KMS-11 (cell line): ENCODE measurements at regions not wholly inside any gene's neighbourhood (a gene's known extent, or its start where the extent isn't known, plus 50 kb on each side); places are given as distances from the start of the nearest gene placed in this dataset.

ENCODE experiments used
- H2AFZ ChIP-seq: fragments of 200-600 bp; sonication (generic); 2 replicates; pipeline ENCODE4 v1.6.1; 2016; ENCODE audit warnings: antibody characterized with exemption, mixed run types, low read depth
- H3K27ac ChIP-seq: fragments of 200-600 bp; sonication (generic); 2 replicates; pipeline ENCODE4 v1.6.1; 2016; ENCODE audit warnings: mild to moderate bottlenecking, mixed run types
- H3K27me3 ChIP-seq: fragments of 200-600 bp; sonication (generic); 2 replicates; pipeline ENCODE4 v1.6.1; 2017; ENCODE audit warnings: mild to moderate bottlenecking, low read depth, mixed run types, moderate library complexity; ENCODE audit not compliant: insufficient read depth
- H3K36me3 ChIP-seq: fragments of 200-600 bp; sonication (generic); 2 replicates; pipeline ENCODE4 v1.6.1; 2017; ENCODE audit warnings: mild to moderate bottlenecking, mixed run types; ENCODE audit not compliant: insufficient read depth
- H3K4me1 ChIP-seq: fragments of 200-600 bp; sonication (generic); 2 replicates; pipeline ENCODE4 v1.6.1; 2016; ENCODE audit warnings: mild to moderate bottlenecking, low read depth, mixed run types; ENCODE audit not compliant: poor library complexity, severe bottlenecking
- H3K4me2 ChIP-seq: fragments of 200-600 bp; sonication (generic); 2 replicates; pipeline ENCODE4 v1.7.0; 2016; ENCODE audit warnings: mild to moderate bottlenecking, mixed run types
- H3K4me3 ChIP-seq: fragments of 200-600 bp; sonication (generic); IDR thresholded peaks from 2 replicates; pipeline ENCODE4 v1.6.1; 2017; ENCODE audit warnings: low read depth, low read length, mixed read lengths; ENCODE audit not compliant: insufficient read depth
- H3K79me2 ChIP-seq: fragments of 200-600 bp; sonication (generic); 2 replicates; pipeline ENCODE4 v1.6.1; 2016; ENCODE audit warnings: low read depth, mixed run types; ENCODE audit not compliant: insufficient read depth
- H3K9ac ChIP-seq: fragments of 200-600 bp; sonication (generic); 2 replicates; pipeline ENCODE4 v1.6.1; 2016; ENCODE audit warnings: mild to moderate bottlenecking, mixed run types
- H4K20me1 ChIP-seq: fragments of 200-600 bp; sonication (generic); 2 replicates; pipeline ENCODE4 v1.6.1; 2016; ENCODE audit warnings: mild to moderate bottlenecking, mixed run types; ENCODE audit not compliant: insufficient read depth
- TF ChIP-seq, protein P1 (sequence below): fragments of 200-600 bp; sonication (generic); conservative IDR thresholded peaks from 2 replicates; pipeline ENCODE4 v1.6.1; 2017; ENCODE audit warnings: low read depth, mild to moderate bottlenecking, antibody characterized with exemption, low read length, moderate library complexity, mixed read lengths

DNA sequence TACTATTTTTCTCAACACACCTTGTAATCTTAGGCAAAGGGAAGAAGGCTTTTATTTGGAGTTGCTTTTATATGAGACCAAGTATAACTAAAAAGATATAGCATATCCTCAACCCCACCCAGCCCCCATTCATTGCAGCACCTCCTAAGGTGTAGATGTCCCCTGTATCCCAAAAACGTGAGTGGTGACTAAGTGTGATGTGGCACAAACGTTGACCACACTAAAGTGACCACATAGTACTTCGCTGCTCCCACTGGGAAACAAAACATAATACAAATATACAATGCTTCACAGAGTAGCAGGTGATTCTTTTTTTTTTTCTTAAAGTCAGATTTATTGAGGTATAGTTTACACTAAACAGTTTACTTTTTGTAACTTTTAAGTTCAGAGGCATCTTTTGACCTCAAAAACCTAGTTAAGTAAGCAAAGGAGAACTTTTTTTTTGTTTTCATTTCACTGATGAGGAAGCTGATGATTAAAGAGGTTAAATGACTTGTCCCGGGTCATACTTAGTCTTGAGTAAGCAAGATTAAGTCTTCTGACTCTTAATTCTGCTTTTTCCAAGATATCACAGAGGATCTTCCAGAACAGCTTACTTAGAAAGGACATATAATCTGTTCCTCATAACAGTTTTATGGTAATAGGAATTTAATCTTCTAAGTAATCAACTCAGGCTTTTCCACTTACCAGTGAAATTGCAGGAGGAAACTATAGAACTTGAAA, 245.2 kb upstream of the PLEKHG7 start:
- Histone ChIP-seq H4K20me1 (no peaks in the 10 kb centered on the region), H3K4me2 (no peak overlapping the region), H3K36me3 (no peaks in the 10 kb centered on the region), H3K9ac (no peak overlapping the region), H3K27ac (no peak overlapping the region), H3K4me1 (peaks cover 41% of the 10 kb centered on the region), H3K79me2 (no peaks in the 10 kb centered on the region), H3K27me3 (no peaks in the 10 kb centered on the region), H3K4me3 (no peak overlapping the region), H2AFZ (no peak overlapping the region)
- TF ChIP-seq, protein P1, sequence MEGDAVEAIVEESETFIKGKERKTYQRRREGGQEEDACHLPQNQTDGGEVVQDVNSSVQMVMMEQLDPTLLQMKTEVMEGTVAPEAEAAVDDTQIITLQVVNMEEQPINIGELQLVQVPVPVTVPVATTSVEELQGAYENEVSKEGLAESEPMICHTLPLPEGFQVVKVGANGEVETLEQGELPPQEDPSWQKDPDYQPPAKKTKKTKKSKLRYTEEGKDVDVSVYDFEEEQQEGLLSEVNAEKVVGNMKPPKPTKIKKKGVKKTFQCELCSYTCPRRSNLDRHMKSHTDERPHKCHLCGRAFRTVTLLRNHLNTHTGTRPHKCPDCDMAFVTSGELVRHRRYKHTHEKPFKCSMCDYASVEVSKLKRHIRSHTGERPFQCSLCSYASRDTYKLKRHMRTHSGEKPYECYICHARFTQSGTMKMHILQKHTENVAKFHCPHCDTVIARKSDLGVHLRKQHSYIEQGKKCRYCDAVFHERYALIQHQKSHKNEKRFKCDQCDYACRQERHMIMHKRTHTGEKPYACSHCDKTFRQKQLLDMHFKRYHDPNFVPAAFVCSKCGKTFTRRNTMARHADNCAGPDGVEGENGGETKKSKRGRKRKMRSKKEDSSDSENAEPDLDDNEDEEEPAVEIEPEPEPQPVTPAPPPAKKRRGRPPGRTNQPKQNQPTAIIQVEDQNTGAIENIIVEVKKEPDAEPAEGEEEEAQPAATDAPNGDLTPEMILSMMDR: no peak

DNA sequence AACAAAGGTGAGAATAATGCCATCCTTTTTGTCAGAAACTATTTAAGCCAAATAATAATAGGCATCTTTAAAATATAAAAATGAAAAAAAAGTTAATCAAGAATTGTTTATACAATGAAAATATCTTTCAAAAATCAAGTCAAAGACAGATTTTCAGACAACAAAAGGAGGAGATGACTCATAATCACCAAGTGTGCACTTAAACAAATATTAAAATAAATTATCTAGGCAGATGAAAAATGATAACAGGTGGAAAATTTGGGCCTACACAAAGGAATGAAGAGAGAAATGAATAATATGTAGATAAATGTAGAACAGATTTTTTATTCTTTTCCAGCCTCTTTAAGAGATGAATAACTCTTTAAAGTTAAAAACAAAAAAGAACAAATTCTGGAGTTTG, 250.0 kb upstream of the PLEKHG7 start:
- H3K4me1 ChIP-seq: peaks cover 2% of the 10 kb centered on the region
- no peak overlapping the region for H3K4me2 ChIP-seq
- no peaks in the 10 kb centered on the region for H3K36me3 ChIP-seq
- no peaks in the 10 kb centered on the region for H4K20me1 ChIP-seq
- no peaks in the 10 kb centered on the region for H3K27me3 ChIP-seq
- no peak overlapping the region for H3K27ac ChIP-seq
- no peaks in the 10 kb centered on the region for H3K79me2 ChIP-seq
- H3K9ac ChIP-seq: no peak overlapping the region
- H3K4me3 ChIP-seq: no peak overlapping the region
- no peak overlapping the region for H2AFZ ChIP-seq
- TF ChIP-seq, protein P1: no peak

DNA sequence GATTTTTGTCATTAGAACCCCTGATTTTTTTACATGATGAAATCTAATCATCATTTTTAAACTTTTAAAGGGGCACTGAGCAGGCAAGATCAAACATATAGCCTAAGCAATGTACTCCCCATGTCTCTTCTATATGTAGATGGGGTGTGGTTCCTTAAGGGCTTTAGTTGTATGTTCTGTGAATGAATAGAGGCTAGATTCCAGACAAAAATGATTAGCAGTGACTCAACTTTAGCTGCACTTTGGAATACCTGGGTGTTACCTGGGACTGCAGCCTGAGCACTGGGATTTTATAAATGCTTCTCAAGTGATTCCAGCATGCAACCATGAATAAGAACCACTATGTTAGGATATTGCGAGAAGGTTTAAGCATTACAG, 256.7 kb upstream of the PLEKHG7 start:
- H3K79me2 ChIP-seq: no peaks in the 10 kb centered on the region
- TF ChIP-seq, protein P1: no peak
- H3K4me1 ChIP-seq: no peaks in the 10 kb centered on the region
- H3K27ac ChIP-seq: no peak overlapping the region
- no peak overlapping the region for H3K4me3 ChIP-seq
- no peaks in the 10 kb centered on the region for H3K27me3 ChIP-seq
- no peak overlapping the region for H3K4me2 ChIP-seq
- H3K36me3 ChIP-seq: no peaks in the 10 kb centered on the region
- H3K9ac ChIP-seq: no peak overlapping the region
- H2AFZ ChIP-seq: no peak overlapping the region
- no peaks in the 10 kb centered on the region for H4K20me1 ChIP-seq

DNA sequence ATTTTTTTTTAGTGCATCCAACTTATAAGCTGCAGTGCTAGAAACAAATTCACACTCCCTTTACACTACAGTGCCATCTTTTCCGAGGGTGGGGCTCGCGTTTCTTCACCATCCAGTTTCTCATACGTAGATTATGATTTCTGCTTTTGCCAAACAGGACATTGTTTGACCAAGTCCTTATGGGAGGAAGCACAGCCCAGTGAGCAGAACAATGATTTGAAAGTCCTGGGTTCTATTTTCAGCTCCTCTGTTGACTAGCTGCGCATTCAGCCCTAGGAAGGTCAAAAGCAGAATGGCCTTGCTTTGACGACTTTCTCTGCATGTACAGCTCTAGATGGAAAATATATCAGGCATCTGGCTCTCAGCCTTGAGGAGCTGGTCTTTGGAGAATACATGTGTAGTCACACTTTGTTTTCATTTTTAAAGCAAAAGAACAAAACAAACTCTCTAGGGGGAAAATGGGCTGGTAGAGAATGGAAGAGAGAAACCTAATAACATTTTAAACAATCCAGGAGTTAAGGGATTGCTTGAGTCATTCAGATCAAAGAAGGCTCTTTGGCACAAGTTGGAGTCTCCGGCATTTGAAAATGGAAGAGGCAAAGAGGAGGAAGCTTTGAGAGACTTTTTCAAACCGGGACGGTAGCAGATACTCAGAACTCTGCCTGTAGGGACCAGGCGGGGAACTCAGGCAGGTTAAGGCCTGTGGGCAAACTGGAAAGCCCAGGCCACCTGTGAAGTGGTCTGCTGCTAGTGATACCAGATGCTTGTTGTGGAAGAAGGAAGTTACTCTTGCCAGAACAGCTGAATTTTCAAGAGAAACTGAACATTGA, 257.3 kb upstream of the PLEKHG7 start:
- no peak overlapping the region for H3K4me2 ChIP-seq
- no peaks in the 10 kb centered on the region for H3K4me1 ChIP-seq
- H3K4me3 ChIP-seq: no peak overlapping the region
- H3K27me3 ChIP-seq: no peaks in the 10 kb centered on the region
- no peaks in the 10 kb centered on the region for H3K36me3 ChIP-seq
- H2AFZ ChIP-seq: no peak overlapping the region
- TF ChIP-seq, protein P1: no peak
- H3K27ac ChIP-seq: no peak overlapping the region
- no peaks in the 10 kb centered on the region for H3K79me2 ChIP-seq
- no peaks in the 10 kb centered on the region for H4K20me1 ChIP-seq
- H3K9ac ChIP-seq: no peak overlapping the region
